ENCODE measurements at regions not wholly inside any gene's neighbourhood (a gene's known extent, or its start where the extent isn't known, plus 50 kb on each side); places are given as distances from the start of the nearest gene placed in this dataset.

GRCh38 chr12:93944911-93945310 is 203.5 kb upstream of the PLXNC1 start:
- DNase-seq (ENCODE audit: low spot score): no peak

- no peak for DNase-seq (ENCODE audit: low spot score)
These were observed 201.7 kb upstream of the PLXNC1 start for GRCh38 chr12:93946542-93947150.

DNA sequence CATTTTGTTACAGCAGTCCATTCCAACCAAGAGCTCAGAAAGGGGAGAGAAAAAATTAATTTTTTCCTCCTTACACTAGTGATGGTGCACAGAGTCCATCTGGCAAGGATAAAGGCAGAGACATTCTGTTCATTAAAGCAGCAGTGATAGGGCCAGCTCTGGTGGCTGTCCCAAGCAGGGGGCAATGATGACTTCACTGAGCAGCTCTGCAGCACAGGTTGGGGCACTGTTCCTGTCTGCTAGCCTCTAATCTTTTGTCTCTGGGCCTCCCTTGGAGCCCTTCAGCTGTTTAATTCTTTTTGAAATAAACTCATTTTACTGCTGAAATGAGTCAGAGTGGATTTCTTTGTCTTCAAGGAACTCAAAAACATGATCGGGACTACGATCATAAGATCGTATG is 200.9 kb upstream of the PLXNC1 start:
- no peak for DNase-seq (ENCODE audit: low spot score)

- DNase-seq (ENCODE audit: low spot score): no peak
These were observed 198.1 kb upstream of the PLXNC1 start for GRCh38 chr12:93950311-93950710.

DNA sequence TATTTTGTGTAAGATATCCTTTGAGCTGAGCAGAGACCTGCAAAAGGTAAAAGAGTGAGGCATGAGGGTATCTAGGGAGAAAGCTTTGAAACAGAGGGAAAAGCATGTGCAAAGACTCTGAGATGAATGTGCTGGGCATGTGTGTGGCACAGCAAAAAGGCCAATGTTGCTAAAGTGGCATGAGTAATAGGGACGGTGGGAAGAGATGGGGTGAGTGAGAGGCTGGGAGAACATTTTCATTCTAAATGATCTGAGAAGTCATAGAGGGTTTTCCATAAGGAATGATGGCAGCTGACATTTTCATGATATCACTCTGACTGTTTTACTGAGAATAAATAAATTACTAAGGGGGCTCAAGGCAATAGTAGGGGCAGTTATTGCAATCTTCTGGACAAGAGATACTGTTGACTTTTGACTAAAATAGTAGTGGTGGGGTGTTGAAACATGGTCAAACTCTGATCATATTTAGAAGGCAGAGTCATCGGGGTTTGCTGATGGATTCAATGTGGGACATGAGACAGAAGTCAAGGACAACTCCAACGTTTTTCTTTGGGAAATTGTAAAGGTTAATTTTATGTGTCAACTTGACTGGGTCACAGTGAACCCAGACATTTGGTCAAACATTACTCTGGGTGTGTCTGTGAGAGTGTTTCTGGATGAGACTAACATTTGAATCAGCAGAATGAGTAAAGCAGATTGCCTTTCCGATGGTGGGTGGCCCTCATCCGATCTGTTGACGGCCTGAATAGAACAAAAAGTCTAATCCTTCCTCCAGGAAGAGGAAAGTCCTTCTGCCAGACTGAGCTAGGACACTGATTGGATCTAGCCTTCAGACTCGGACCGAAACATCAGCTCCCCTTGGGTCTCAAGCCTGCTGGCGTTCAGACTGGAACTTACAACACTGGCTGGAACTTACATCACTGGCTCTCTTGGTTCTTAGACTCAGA is 193.9 kb upstream of the PLXNC1 start:
- DNase-seq (ENCODE audit: low spot score): no peak

GRCh38 chr12:93956551-93956950 is 191.8 kb upstream of the PLXNC1 start:
- DNase-seq (ENCODE audit: low spot score): no peak

DNA sequence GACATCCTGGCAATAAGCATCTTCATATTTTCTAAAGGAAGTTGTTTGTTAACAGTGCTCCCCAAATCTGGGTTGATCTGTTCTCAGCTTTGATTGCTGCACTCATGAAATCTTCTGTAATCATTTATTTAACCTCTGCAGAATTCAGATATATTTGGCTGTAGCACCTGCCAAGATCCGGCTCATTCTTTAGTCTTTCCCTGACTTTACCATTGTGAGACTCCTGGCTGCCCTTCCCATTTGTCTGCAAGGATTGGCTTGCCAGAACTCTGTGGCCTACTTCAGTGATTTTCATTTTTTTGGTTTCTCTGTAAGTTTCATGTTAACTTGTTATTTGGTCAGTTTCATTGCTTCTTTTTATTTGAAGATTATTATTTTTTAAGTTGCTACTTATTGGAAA is 191.2 kb upstream of the PLXNC1 start:
- DNase-seq (ENCODE audit: low spot score): no peak

GRCh38 chr12:93957870-93958269 is 190.5 kb upstream of the PLXNC1 start:
- DNase-seq (ENCODE audit: low spot score): no peak

- DNase-seq (ENCODE audit: low spot score): no peak
These were observed 188.7 kb upstream of the PLXNC1 start for GRCh38 chr12:93959657-93960056.

DNA sequence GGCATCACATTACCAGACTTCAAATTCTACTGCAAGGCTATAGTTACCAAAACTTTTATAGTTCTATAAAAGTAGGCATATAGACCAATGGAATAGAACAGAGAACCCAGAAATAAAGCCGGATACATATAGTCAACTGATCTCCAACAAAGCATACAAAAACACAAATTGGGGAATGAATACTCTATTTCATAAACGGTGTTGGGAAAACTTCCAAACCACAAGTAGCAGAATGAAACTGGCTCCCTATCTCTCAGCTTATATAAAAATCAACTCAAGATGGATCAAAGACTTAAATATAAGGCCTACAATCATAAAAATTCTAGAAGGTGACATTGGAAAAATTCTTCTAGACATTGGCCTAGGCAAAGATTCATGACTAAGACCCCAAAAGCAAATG is 187.9 kb upstream of the PLXNC1 start:
- DNase-seq (ENCODE audit: low spot score): no peak

GRCh38 chr12:93962336-93962735 is 186.0 kb upstream of the PLXNC1 start:
- no peak for DNase-seq (ENCODE audit: low spot score)

- no peak for DNase-seq (ENCODE audit: low spot score)
These were observed 183.4 kb upstream of the PLXNC1 start for GRCh38 chr12:93964936-93965335.

DNA sequence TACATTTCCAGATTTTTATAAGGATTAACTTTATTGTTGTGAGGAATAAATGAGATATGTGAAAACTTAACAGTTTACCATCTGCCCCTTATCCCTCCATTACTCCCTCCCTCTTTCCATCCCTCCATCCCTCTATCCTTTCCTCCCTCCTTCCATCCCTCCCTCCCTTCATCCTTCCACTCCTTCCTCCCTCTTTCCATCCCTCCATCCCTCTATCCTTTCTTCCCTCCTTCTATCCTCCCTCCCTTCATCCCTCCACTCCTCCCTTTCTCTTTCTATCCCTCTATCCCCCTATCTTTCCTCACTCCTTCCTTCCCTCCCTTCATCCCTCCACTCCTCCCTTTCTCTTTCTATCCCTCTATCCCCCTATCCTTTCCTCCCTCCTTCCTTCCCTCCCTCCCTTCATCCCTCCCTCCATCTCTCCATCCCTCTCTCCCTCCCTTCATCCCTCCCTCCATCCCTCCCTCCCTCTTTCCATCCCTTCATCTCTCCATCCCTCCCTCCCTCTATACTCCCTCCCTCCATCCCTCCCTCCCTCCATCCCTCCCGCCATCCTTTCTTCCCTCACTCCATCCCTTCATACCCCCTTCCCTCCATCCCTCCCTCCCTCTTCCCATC is 181.8 kb upstream of the PLXNC1 start:
- DNase-seq (ENCODE audit: low spot score): no peak

GRCh38 chr12:93967454-93967853 is 180.9 kb upstream of the PLXNC1 start:
- DNase-seq (ENCODE audit: low spot score): no peak

DNA sequence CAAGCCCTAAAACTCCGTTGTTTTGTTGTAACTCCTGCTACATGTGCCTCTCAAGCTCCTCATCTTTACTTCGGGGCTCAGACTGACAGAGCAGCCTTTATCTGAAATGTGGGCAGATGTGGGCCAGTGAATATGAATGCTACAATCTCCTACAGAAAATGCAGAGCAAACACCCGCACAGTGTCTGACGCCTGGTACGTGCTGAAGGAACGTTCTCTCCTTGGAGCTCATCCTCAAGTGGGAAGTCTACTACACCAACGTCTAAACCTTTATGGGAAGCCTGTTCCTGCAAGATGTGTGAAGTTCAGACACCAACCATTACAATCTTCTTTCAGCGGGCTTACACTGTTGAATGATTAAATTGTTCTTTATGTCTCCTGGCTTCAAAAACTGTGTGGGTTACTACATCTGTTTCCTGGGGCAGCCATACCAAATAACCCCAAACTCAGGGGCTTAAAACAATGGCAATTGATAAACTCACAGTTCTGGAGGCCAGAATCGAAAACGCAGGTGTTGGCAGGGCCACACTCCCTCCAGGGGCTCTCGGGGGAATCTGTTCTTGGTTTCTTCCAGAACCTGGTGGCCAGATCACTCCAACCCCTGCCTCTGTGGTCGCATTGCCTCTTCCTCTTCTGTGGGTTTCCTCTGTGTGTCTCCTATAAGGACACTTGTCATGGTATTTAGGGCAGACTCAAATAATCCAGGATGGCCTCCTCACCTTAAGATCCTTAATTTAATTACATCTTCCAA is 179.7 kb upstream of the PLXNC1 start:
- DNase-seq (ENCODE audit: low spot score): no peak

DNA sequence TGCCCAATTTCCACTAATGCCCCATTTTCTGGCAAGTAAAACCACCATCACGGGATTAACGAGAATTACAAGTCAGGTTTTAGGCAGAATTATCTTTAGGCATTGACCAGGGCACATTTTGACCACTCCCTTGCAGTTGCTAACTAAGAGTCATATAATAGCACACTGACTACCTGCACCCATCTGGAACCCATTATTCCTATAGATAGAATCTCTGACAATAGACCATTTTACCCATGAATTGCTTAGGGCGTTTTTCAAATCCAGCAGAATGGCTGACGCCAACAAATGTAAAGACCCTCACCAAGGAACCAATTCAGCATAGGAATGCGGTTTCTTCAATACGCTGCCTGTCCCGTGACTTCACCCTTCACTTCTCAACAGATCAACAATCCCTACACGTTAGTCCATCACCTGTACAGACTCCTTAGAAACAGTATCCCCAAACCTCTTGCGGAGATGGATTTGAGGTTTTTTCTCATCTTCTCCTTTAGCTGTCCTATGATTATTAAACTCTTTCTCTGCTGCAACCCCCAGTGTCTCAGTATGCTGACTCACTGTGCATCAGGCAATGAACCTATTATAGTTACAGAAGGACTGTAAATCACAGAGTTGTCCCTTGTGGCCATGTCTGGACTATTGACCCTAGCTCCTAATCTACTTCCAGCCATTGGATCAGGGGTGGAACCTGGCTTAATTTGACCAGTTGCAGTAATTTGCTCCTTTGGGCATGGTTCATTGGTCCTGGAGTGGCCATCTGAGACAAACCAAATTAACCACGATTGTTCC is 177.3 kb upstream of the PLXNC1 start:
- DNase-seq (ENCODE audit: low spot score): no peak

- DNase-seq (ENCODE audit: low spot score): no peak
These were observed 175.8 kb upstream of the PLXNC1 start for GRCh38 chr12:93972411-93973208.

DNA sequence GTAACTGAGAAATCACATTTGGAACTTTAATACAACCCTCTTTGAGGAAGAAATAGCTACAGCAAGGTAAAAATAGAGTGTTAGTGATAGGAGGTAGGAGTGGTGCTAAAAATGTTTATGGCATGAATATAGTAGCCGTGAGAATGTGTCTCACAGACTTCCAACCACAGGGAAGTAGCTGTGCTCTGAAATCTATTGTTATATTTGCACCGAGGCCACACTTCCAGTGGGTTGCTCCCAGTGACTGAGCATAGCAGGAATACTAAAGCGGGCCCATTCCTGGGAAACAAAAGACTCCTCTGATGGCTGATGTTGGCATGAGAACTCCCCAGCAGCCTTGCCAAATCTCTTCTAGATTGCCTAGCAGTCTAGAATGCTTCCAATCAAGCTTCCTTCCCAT is 174.1 kb upstream of the PLXNC1 start:
- DNase-seq (ENCODE audit: low spot score): peak; percentile 71

DNA sequence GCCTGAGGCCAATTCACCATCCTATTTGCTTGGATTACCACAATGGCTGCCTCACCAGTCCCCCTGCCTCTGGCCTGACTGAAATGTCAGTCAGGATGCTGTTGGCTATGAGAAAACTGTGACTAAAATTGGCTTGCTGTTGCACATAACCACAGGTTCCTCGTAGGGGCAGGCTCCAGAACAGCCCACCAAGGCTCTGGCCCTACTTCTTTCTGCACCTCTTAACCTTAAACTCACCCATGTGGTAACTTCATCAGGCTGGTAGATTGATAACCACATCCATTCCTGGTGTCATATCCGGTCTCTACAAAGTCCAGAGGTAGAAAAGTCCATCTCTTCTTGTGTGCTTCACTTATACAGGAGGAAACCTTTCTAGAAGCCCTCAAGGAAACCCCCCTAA is 172.4 kb upstream of the PLXNC1 start:
- no peak for DNase-seq (ENCODE audit: low spot score)

DNA sequence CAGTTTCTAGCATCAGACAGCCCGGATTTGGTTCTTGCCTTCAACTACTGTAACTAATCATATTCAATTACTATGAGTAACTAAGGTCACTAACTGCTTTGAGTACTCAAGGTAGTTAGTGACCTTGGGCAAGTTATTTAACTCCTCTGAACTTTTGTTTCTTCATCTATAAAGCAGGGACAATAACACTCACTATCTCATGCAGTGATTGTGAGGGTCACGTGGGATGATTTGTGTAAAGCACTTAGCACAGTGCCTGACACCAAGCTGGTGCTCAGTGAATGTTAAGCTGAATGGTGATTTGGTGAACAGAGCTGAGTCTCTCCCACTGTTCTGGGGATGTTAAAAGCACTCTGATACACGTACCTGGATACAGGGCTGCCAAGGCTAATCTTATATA is 171.3 kb upstream of the PLXNC1 start:
- no peak for DNase-seq (ENCODE audit: low spot score)

- no peak for DNase-seq (ENCODE audit: low spot score)
These were observed 169.8 kb upstream of the PLXNC1 start for GRCh38 chr12:93978553-93978952.
